ENCODE measurements at regions not wholly inside any gene's neighbourhood (a gene's known extent, or its start where the extent isn't known, plus 50 kb on each side); places are given as distances from the start of the nearest gene placed in this dataset.

GRCh38 chr4:58551676-58552075, 1441.5 kb upstream of the IGFBP7 start:
- Histone ChIP-seq H4K20me1 (ENCODE audit: insufficient read depth, low read length) (no peaks in the 10 kb centered on the region), H3K9me3 (ENCODE audit: low read length) (peaks cover 31% of the 10 kb centered on the region), H3K9ac (ENCODE audit: insufficient read depth, low read depth, low read length) (no peak overlapping the region), H3K4me2 (ENCODE audit: low read depth, low read length) (no peak overlapping the region), H3K27ac (ENCODE audit: extremely low read length, insufficient read depth, low read length) (no peak overlapping the region), H3K4me1 (ENCODE audit: insufficient read depth, low read length) (no peaks in the 10 kb centered on the region), H3K36me3 (replicated peaks in 1 of 2; ENCODE audit: control insufficient read depth in 1 of 2, insufficient read depth in 2 of 2, low read length in 2 of 2) (no peaks in the 10 kb centered on the region), H3K79me2 (ENCODE audit: insufficient read depth, low read length) (no peaks in the 10 kb centered on the region), H3K4me3 (replicated peaks in 1 of 3; ENCODE audit: insufficient read depth in 1 of 3, low read depth in 2 of 3, low read length in 3 of 3) (no peak overlapping the region), H3K27me3 (ENCODE audit: control insufficient read depth in 1 of 2, insufficient read depth in 2 of 2, low read length in 2 of 2) (no peaks in the 10 kb centered on the region; a peak in 1 of 5 replicates), H2AFZ (ENCODE audit: low read length) (no peak overlapping the region)
- intact Hi-C loops (cut with micrococcal nuclease; ENCODE audit: unreplicated experiment) (no loop called here), in situ Hi-C loops (cut with HindIII; ENCODE audit: extremely low pct_ligation_motif_present, low pct_unique_long_range_greater_than_20kb) (no loop called here)
- CTCF ChIA-PET (ENCODE audit: low intra/inter-chr PET ratio, low total read pairs): no interaction called here
- no peak for DNase-seq (ENCODE audit: low spot score)
- ATAC-seq: no peak
- TF ChIP-seq NCOA2 (CRISPR knock-in tag; IDR thresholded peaks at IDR 0.05) (no peak), ZFP37 (CRISPR knock-in tag; IDR thresholded peaks at IDR 0.05; ENCODE audit: borderline replicate concordance) (no peak), FOXJ3 (CRISPR knock-in tag; IDR thresholded peaks at IDR 0.05; ENCODE audit: borderline replicate concordance) (no peak), ZNF75D (CRISPR knock-in tag; IDR thresholded peaks at IDR 0.05; ENCODE audit: borderline replicate concordance) (no peak), XBP1 (CRISPR knock-in tag; IDR thresholded peaks at IDR 0.05) (no peak)
- no peak for FAIRE-seq
- POLR2A ChIA-PET: no interaction called here
- no TSS peak for BruUV-seq (replicated peaks)

- H3K9me3 ChIP-seq (ENCODE audit: low read length): peaks cover 32% of the 10 kb centered on the region
- H3K4me2 ChIP-seq (ENCODE audit: low read depth, low read length): no peak overlapping the region
- in situ Hi-C loops (cut with HindIII; ENCODE audit: extremely low pct_ligation_motif_present, low pct_unique_long_range_greater_than_20kb) (no loop called here), intact Hi-C loops (cut with micrococcal nuclease; ENCODE audit: unreplicated experiment) (no loop called here)
- no TSS peak for BruUV-seq (replicated peaks)
- no peaks in the 10 kb centered on the region for H3K27me3 ChIP-seq (ENCODE audit: control insufficient read depth in 1 of 2, insufficient read depth in 2 of 2, low read length in 2 of 2)
- DNase-seq (ENCODE audit: low spot score) (no peak), FAIRE-seq (no peak), ATAC-seq (no peak)
- no peaks in the 10 kb centered on the region for H4K20me1 ChIP-seq (ENCODE audit: insufficient read depth, low read length)
- H3K27ac ChIP-seq (ENCODE audit: extremely low read length, insufficient read depth, low read length): no peak overlapping the region
- no peaks in the 10 kb centered on the region for H3K79me2 ChIP-seq (ENCODE audit: insufficient read depth, low read length)
- CTCF ChIA-PET (ENCODE audit: low intra/inter-chr PET ratio, low total read pairs): no interaction called here
- no peak overlapping the region for H3K4me3 ChIP-seq (replicated peaks in 1 of 3; ENCODE audit: insufficient read depth in 1 of 3, low read depth in 2 of 3, low read length in 3 of 3)
- no peak overlapping the region for H3K9ac ChIP-seq (ENCODE audit: insufficient read depth, low read depth, low read length)
- no peaks in the 10 kb centered on the region for H3K36me3 ChIP-seq (replicated peaks in 1 of 2; ENCODE audit: control insufficient read depth in 1 of 2, insufficient read depth in 2 of 2, low read length in 2 of 2)
- H2AFZ ChIP-seq (ENCODE audit: low read length): no peak overlapping the region
- no peaks in the 10 kb centered on the region for H3K4me1 ChIP-seq (ENCODE audit: insufficient read depth, low read length)
- 8% methylated on average over 1 of the region's 1 CpG for WGBS (ENCODE audit: low lambda C conversion rate)
- POLR2A ChIA-PET: no interaction called here
- TF ChIP-seq CBX1 (IDR thresholded peaks at IDR 0.05; ENCODE audit: low read depth): no peak
- TF ChIP-seq FOXJ3 (CRISPR knock-in tag; IDR thresholded peaks at IDR 0.05; ENCODE audit: borderline replicate concordance): no peak
- TF ChIP-seq SYNCRIP (IDR thresholded peaks at IDR 0.05; ENCODE audit: insufficient read depth, low read depth, low read length): no peak
- no peak for TF ChIP-seq NFE2L1 (CRISPR knock-in tag; IDR thresholded peaks at IDR 0.05; ENCODE audit: borderline replicate concordance)
- no peak for TF ChIP-seq TIGD3 (CRISPR knock-in tag; IDR thresholded peaks at IDR 0.05; ENCODE audit: borderline replicate concordance)
- TF ChIP-seq U2AF1 (optimal IDR thresholded peaks at IDR 0.05; ENCODE audit: low read depth, low read length): no peak
- no peak for TF ChIP-seq CBX2 (IDR thresholded peaks at IDR 0.05; ENCODE audit: low read depth, low read length)
- no peak for TF ChIP-seq CBX2 (CRISPR knock-in tag; IDR thresholded peaks at IDR 0.05; ENCODE audit: low read depth)
- no peak for TF ChIP-seq IRX3 (CRISPR knock-in tag; IDR thresholded peaks at IDR 0.05; ENCODE audit: borderline replicate concordance, low read depth)
- TF ChIP-seq NAIF1 (CRISPR knock-in tag; IDR thresholded peaks at IDR 0.05; ENCODE audit: borderline replicate concordance): no peak
Measured at GRCh38 chr4:58543465-58543864, 1433.3 kb upstream of the IGFBP7 start.

Data from HepG2 (cell line).